IPS-18a (cell line): ENCODE measurements at regions not wholly inside any gene's neighbourhood (a gene's known extent, or its start where the extent isn't known, plus 50 kb on each side); places are given as distances from the start of the nearest gene placed in this dataset.
"Not testable (repeated sequence)": the region's sequence is repeated elsewhere in the genome, so short reads cannot be mapped to it uniquely, and the experiment has no call there.

Experiments
- H3K27ac ChIP-seq: one replicate; pipeline ENCODE4 v1.5.1; 2013; ENCODE audit warnings: low read length
- H3K27me3 ChIP-seq: one replicate; pipeline ENCODE4 v1.6.1; 2013; ENCODE audit warnings: mild to moderate bottlenecking, low read length; ENCODE audit not compliant: control insufficient read depth, insufficient read depth
- H3K36me3 ChIP-seq: one replicate; pipeline ENCODE4 v1.6.1; 2013; ENCODE audit warnings: low read depth, low read length; ENCODE audit not compliant: control insufficient read depth
- H3K4me1 ChIP-seq: one replicate; pipeline ENCODE4 v1.6.1; 2013; ENCODE audit warnings: low read depth, low read length; ENCODE audit not compliant: control insufficient read depth
- H3K4me3 ChIP-seq: one replicate; pipeline ENCODE4 v1.5.1; 2013; ENCODE audit warnings: low read length
- H3K9ac ChIP-seq: one replicate; pipeline ENCODE4 v1.6.1; 2013; ENCODE audit warnings: mild to moderate bottlenecking, low read length, moderate library complexity
- H3K9me3 ChIP-seq: one replicate; pipeline ENCODE4 v1.6.1; 2013; ENCODE audit warnings: low read depth, low read length; ENCODE audit not compliant: control insufficient read depth

GRCh38 chr7:110262251-110262650 is 828.7 kb upstream of the LRRN3 start:
- Histone ChIP-seq H3K27me3 (no peaks in the 10 kb centered on the region), H3K9ac (no peak overlapping the region), H3K9me3 (no peaks in the 10 kb centered on the region), H3K36me3 (no peaks in the 10 kb centered on the region), H3K4me1 (no peaks in the 10 kb centered on the region), H3K27ac (no peak overlapping the region), H3K4me3 (no peak overlapping the region)

- no peaks in the 10 kb centered on the region for H3K9me3 ChIP-seq
- H3K36me3 ChIP-seq, result no peaks in the 10 kb centered on the region
- H3K27ac ChIP-seq, result no peak overlapping the region
- H3K9ac ChIP-seq, result no peak overlapping the region
- no peaks in the 10 kb centered on the region for H3K27me3 ChIP-seq
- no peak overlapping the region for H3K4me3 ChIP-seq
- H3K4me1 ChIP-seq, result no peaks in the 10 kb centered on the region
Measured at GRCh38 chr7:110264288-110264687, 826.6 kb upstream of the LRRN3 start.

GRCh38 chr7:110281362-110281761 is 809.6 kb upstream of the LRRN3 start:
- Histone ChIP-seq H3K4me1 (peaks cover 7% of the 10 kb centered on the region), H3K9me3 (no peaks in the 10 kb centered on the region), H3K36me3 (no peaks in the 10 kb centered on the region), H3K9ac (no peak overlapping the region), H3K4me3 (no peak overlapping the region), H3K27me3 (no peaks in the 10 kb centered on the region), H3K27ac (no peak overlapping the region)

GRCh38 chr7:110283056-110283455 is 807.9 kb upstream of the LRRN3 start:
- H3K27ac ChIP-seq, result no peak overlapping the region
- no peaks in the 10 kb centered on the region for H3K9me3 ChIP-seq
- H3K27me3 ChIP-seq, result no peaks in the 10 kb centered on the region
- no peaks in the 10 kb centered on the region for H3K36me3 ChIP-seq
- H3K9ac ChIP-seq, result no peak overlapping the region
- peaks cover 7% of the 10 kb centered on the region for H3K4me1 ChIP-seq
- H3K4me3 ChIP-seq, result no peak overlapping the region

- Histone ChIP-seq H3K27ac (no peak overlapping the region), H3K36me3 (no peaks in the 10 kb centered on the region), H3K27me3 (no peaks in the 10 kb centered on the region), H3K4me1 (no peaks in the 10 kb centered on the region), H3K9ac (no peak overlapping the region), H3K4me3 (no peak overlapping the region), H3K9me3 (no peaks in the 10 kb centered on the region)
Measured at GRCh38 chr7:110291430-110291829, 799.5 kb upstream of the LRRN3 start.

GRCh38 chr7:110296321-110296720 is 794.6 kb upstream of the LRRN3 start:
- Histone ChIP-seq H3K4me1 (no peaks in the 10 kb centered on the region), H3K4me3 (no peak overlapping the region), H3K9me3 (no peaks in the 10 kb centered on the region), H3K9ac (no peak overlapping the region), H3K36me3 (no peaks in the 10 kb centered on the region), H3K27ac (no peak overlapping the region), H3K27me3 (no peaks in the 10 kb centered on the region)

DNA sequence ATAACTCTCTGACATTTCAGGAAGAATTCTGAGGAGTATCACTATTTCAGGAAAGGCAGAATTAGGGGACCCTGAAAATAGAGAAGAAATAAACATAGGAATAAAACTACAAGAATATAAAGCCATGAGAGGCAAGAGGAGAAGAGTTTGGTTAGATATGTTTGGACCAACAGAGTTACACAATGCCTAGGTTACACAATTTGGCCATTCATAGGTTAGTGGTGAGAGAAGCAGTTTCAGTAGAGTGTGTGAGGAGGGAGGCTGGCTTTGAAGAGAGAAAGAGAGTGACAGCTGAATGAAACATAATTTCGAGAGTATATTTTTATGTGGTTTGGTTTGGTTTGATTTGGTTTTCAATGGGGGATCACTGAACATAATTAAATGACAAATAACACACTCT is 783.2 kb upstream of the LRRN3 start:
- Histone ChIP-seq H3K27me3 (no peaks in the 10 kb centered on the region), H3K9ac (no peak overlapping the region), H3K4me3 (no peak overlapping the region), H3K4me1 (no peaks in the 10 kb centered on the region), H3K27ac (no peak overlapping the region), H3K9me3 (peaks cover 6% of the 10 kb centered on the region), H3K36me3 (no peaks in the 10 kb centered on the region)

DNA sequence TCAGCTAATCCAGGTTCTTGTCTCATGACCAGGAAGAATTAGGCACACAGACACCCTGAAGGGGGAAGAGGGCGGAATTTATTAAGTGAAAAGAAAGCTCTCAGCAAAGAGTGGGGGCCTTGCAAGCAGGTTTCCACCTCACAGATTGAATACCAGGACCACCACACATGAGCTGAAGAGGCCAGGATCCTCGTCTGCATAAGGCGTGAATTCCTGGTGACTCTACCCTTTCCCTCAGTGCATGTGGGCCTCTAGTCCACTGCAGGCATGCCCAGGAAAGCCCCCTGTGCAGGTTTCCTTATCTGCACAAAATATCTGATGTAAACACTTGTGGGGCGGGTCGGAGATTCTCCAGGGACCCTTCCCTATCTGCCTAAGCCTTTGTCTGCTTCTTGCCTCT is 782.1 kb upstream of the LRRN3 start:
- no peaks in the 10 kb centered on the region for H3K4me1 ChIP-seq
- no peak overlapping the region for H3K4me3 ChIP-seq
- no peaks in the 10 kb centered on the region for H3K27me3 ChIP-seq
- peaks cover 6% of the 10 kb centered on the region for H3K9me3 ChIP-seq
- no peaks in the 10 kb centered on the region for H3K36me3 ChIP-seq
- no peak overlapping the region for H3K27ac ChIP-seq
- H3K9ac ChIP-seq, result no peak overlapping the region

DNA sequence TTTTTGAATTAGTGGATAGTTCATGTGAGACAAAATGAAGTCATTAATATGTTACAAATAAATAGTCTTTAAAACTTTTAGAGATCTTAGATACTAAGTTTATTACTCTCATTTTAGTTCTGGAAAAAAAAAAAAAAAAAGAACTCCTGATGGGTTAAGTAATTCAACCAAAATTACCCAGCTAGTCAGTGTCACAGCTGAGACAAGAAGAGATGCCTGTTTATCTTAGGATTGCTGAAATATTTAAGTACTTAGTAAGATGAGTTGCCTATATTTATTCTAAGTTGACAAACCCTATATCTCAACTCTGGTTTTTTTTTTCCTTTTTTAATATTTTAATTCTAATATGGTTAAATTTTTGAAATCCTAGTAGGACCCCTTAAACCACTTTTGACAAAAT is 781.0 kb upstream of the LRRN3 start:
- H3K4me1 ChIP-seq, result no peaks in the 10 kb centered on the region
- H3K4me3 ChIP-seq, result no peak overlapping the region
- no peaks in the 10 kb centered on the region for H3K27me3 ChIP-seq
- H3K27ac ChIP-seq, result no peak overlapping the region
- H3K36me3 ChIP-seq, result no peaks in the 10 kb centered on the region
- peaks cover 6% of the 10 kb centered on the region for H3K9me3 ChIP-seq
- H3K9ac ChIP-seq, result no peak overlapping the region

GRCh38 chr7:110311556-110311955 is 779.4 kb upstream of the LRRN3 start:
- H3K36me3 ChIP-seq, result no peaks in the 10 kb centered on the region

DNA sequence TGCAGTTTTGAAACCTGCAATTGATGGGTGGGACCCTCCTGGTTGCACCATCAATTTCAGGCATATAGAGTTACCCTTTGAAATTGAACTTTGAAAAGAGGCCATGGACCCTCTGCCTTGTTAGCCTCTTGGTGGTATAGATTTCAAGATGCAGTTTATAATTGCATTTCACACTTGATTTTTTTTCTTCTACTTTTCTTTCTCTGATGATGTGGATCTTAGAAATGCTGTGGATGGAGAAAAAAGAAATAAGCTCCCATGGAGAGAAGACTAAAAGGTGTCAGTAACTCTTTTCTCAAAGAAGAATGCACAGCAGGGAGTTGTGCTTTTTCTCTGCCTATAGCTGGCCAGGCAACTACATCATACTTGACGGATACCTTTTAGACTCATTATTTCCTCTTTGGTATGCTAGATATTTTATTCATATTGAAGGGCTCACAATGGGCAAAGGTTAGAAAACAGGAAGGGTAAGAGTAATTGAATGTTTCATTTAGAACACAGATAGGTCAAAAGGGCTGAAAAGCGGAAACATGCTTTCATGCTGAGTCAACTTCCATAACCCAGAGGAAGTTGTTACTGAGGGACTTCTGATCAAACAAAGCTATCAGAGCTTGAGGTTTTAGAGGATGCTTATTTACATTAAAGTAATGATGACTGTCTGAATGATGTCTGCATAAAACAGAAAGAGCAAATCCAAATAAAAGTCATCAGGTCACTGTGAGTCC is 773.2 kb upstream of the LRRN3 start:
- H3K27me3 ChIP-seq, result no peaks in the 10 kb centered on the region
- no peak overlapping the region for H3K4me3 ChIP-seq
- peaks cover 9% of the 10 kb centered on the region for H3K4me1 ChIP-seq
- peaks cover 12% of the 10 kb centered on the region for H3K9me3 ChIP-seq
- no peaks in the 10 kb centered on the region for H3K36me3 ChIP-seq
- H3K9ac ChIP-seq, result no peak overlapping the region
- no peak overlapping the region for H3K27ac ChIP-seq

More at GRCh38 chr7:110311556-110311955, 779.4 kb upstream of the LRRN3 start:
- H3K27ac ChIP-seq, result no peak overlapping the region
- H3K9ac ChIP-seq, result no peak overlapping the region
- H3K4me3 ChIP-seq, result no peak overlapping the region
- H3K9me3 ChIP-seq, result peaks cover 6% of the 10 kb centered on the region
- H3K4me1 ChIP-seq, result no peaks in the 10 kb centered on the region
- no peaks in the 10 kb centered on the region for H3K27me3 ChIP-seq

GRCh38 chr7:110320285-110320684 is 770.6 kb upstream of the LRRN3 start:
- not testable (repeated sequence) for H3K4me1 ChIP-seq, H3K36me3 ChIP-seq, H3K27ac ChIP-seq, H3K9ac ChIP-seq, H3K4me3 ChIP-seq, H3K27me3 ChIP-seq
- peaks cover 12% of the 10 kb centered on the region for H3K9me3 ChIP-seq
